ENCODE measurements at regions not wholly inside any gene's neighbourhood (a gene's known extent, or its start where the extent isn't known, plus 50 kb on each side); places are given as distances from the start of the nearest gene placed in this dataset.

GRCh38 chr9:77087506-77087905 lies 68.1 kb downstream of the FOXB2 start:
- TF ChIP-seq FOSB (CRISPR knock-in tag; IDR thresholded peaks at IDR 0.05) (no peak), NPAS2 (CRISPR knock-in tag; IDR thresholded peaks at IDR 0.05; ENCODE audit: borderline replicate concordance) (no peak), HDAC2 (IDR thresholded peaks at IDR 0.05) (no peak), PHF8 (IDR thresholded peaks at IDR 0.05; ENCODE audit: borderline replicate concordance, low read depth) (no peak), RARB (CRISPR knock-in tag; IDR thresholded peaks at IDR 0.05) (no peak), FOXS1 (CRISPR knock-in tag; IDR thresholded peaks at IDR 0.05) (no peak), ATOH8 (CRISPR knock-in tag; IDR thresholded peaks at IDR 0.05; ENCODE audit: low read depth) (no peak), POLR2A (IDR thresholded peaks at IDR 0.05; ENCODE audit: low read length) (no peak), MAFK (IDR thresholded peaks at IDR 0.05; ENCODE audit: partially characterized antibody) (no peak), BCL3 (IDR thresholded peaks at IDR 0.05) (no peak), HOXB13 (CRISPR knock-in tag; IDR thresholded peaks at IDR 0.05; ENCODE audit: low read depth) (no peak), EHF (CRISPR knock-in tag; IDR thresholded peaks at IDR 0.05) (no peak), ZSCAN20 (CRISPR knock-in tag; IDR thresholded peaks at IDR 0.05) (no peak), MYC (IDR thresholded peaks at IDR 0.05; ENCODE audit: borderline replicate concordance, low read length) (no peak), SMC3 (IDR thresholded peaks at IDR 0.05) (no peak)
- no peak for FAIRE-seq
- H3K27ac ChIP-seq = no peak overlapping the region
- H3K4me2 ChIP-seq = no peak overlapping the region
- no peaks in the 10 kb centered on the region for H3K9me3 ChIP-seq
- H3K4me3 ChIP-seq = no peak overlapping the region
- WGBS (ENCODE audit: missing lambda C conversion rate) = 45% methylated on average over 2 of the region's 2 CpGs
- no peak for DNase-seq (ENCODE audit: low read depth in 1 of 2, low spot score in 1 of 2)
- POLR2A ChIA-PET = no interaction called here
- H3K4me1 ChIP-seq = peaks cover 2% of the 10 kb centered on the region; the same call in 2 of the 3 replicates
- ATAC-seq = no peak
- CTCF ChIA-PET = interaction anchor here (1.0 kb wide), 1 partner anchor 23 kb away, joined by 3 read pairs; no protein-coding TSS in a partner anchor

GRCh38 chr9:77092536-77092935 lies 73.1 kb downstream of the FOXB2 start:
- peak overlapping the region; percentile 7 to 54; a peak in 2 of 6 replicates for H3K27ac ChIP-seq
- no peak for FAIRE-seq
- CTCF ChIA-PET = no interaction called here
- no peak overlapping the region for H3K4me3 ChIP-seq
- no peak for ATAC-seq
- no peaks in the 10 kb centered on the region for H3K9me3 ChIP-seq
- POLR2A ChIA-PET = no interaction called here
- no peak for TF ChIP-seq GATA3 (IDR thresholded peaks at IDR 0.05; ENCODE audit: borderline replicate concordance)
- peak; percentile 88 for TF ChIP-seq NFE2L2 (conservative IDR thresholded peaks at IDR 0.05; ENCODE audit: low read length)
- TF ChIP-seq MAFK (IDR thresholded peaks at IDR 0.05; ENCODE audit: partially characterized antibody) = peak; percentile 96
- WGBS (ENCODE audit: missing lambda C conversion rate) = 66% methylated on average over 3 of the region's 3 CpGs
- peak in 1 of 2 experiments; percentile 30 for DNase-seq (ENCODE audit: low read depth in 1 of 2, low spot score in 1 of 2)
- peaks cover 7% of the 10 kb centered on the region; the same call in 2 of the 3 replicates for H3K4me1 ChIP-seq
- H3K4me2 ChIP-seq = peak overlapping the region; percentile 24; the same call in 1 of the 3 replicates

GRCh38 chr9:77094150-77094549 lies 74.7 kb downstream of the FOXB2 start:
- no peak for DNase-seq (ENCODE audit: low read depth in 1 of 2, low spot score in 1 of 2)
- FAIRE-seq = no peak
- POLR2A ChIA-PET = no interaction called here
- Histone ChIP-seq H3K27ac (no peak overlapping the region), H3K4me2 (no peak overlapping the region), H3K4me3 (no peak overlapping the region), H3K4me1 (peaks cover 7% of the 10 kb centered on the region; the same call in 2 of the 3 replicates), H3K9me3 (no peaks in the 10 kb centered on the region)
- CTCF ChIA-PET = no interaction called here
- no peak for ATAC-seq
- TF ChIP-seq REST (IDR thresholded peaks at IDR 0.05) = no peak
- no peak for TF ChIP-seq NR3C1 (IDR thresholded peaks at IDR 0.05)
- no peak for TF ChIP-seq HDAC2 (IDR thresholded peaks at IDR 0.05)
- TF ChIP-seq NPAS2 (CRISPR knock-in tag; IDR thresholded peaks at IDR 0.05; ENCODE audit: borderline replicate concordance) = no peak
- TF ChIP-seq CTCF (IDR thresholded peaks at IDR 0.05) = no peak
- TF ChIP-seq EHF (CRISPR knock-in tag; IDR thresholded peaks at IDR 0.05) = no peak
- TF ChIP-seq ELK1 (IDR thresholded peaks at IDR 0.05; ENCODE audit: low read depth, low read length) = no peak
- no peak for TF ChIP-seq CEBPB (IDR thresholded peaks at IDR 0.05)
- TF ChIP-seq CBX8 (IDR thresholded peaks at IDR 0.05) = no peak
- TF ChIP-seq TFCP2L1 (CRISPR knock-in tag; IDR thresholded peaks at IDR 0.05) = no peak
- TF ChIP-seq BCL3 (IDR thresholded peaks at IDR 0.05) = no peak
- TF ChIP-seq SMC3 (IDR thresholded peaks at IDR 0.05) = no peak
- TF ChIP-seq RNF2 (IDR thresholded peaks at IDR 0.05; ENCODE audit: borderline replicate concordance, low read depth) = no peak
- TF ChIP-seq JUN (IDR thresholded peaks at IDR 0.05) = no peak
